HCT116 (cell line): ENCODE measurements at regions not wholly inside any gene's neighbourhood (a gene's known extent, or its start where the extent isn't known, plus 50 kb on each side); places are given as distances from the start of the nearest gene placed in this dataset.

Experiments
- ATAC-seq: fragments of 200-7000 bp; cut with Tn5 transposase; 2 replicates; pipeline ENCODE4 v1.9.1; 2020; ENCODE audit warnings: mild to moderate bottlenecking, moderate library complexity
- BruUV-seq: library from RNA; stranded (reverse); fragments of 400-500 nt; replicated peaks from 2 replicates; lab custom pipeline; 2021; lab: Mats Ljungman, UMichigan
- CTCF ChIA-PET: fragments of 300-600 bp; sonication (Branson Sonifier 250); formaldehyde crosslinking; loops from one replicate; lab custom pipeline; 2021; ENCODE audit warnings: antibody characterized with exemption; lab: Charles Lee
- POLR2A ChIA-PET: fragments of 300-600, 350-600 bp; sonication (Branson Sonifier 250); formaldehyde crosslinking; loops from one replicate; lab custom pipeline; 2021; ENCODE audit warnings: antibody characterized with exemption; lab: Charles Lee
- RAD21 ChIA-PET, 2 experiments: fragments of 300-600 bp; sonication (Branson Sonifier 250); formaldehyde crosslinking; loops; one replicate each; lab custom pipeline; 2023; ENCODE audit warnings: low total read pairs in 2 of 2; ENCODE audit not compliant: uncharacterized antibody in 2 of 2, unreplicated experiment in 2 of 2, low non-redundant PET in 1 of 2; lab: Charles Lee
- DNase-seq: peaks from one replicate; pipeline ENCODE4 v3.0.0-alpha.2; 2010; ENCODE audit warnings: low read depth, low spot score
- H2AFZ ChIP-seq: fragments of 200-600 bp; shearing (Covaris generic), sonication (generic); 2 replicates; pipeline ENCODE4 v1.6.1; 2017; ENCODE audit warnings: low read depth, mixed run types, mixed read lengths, antibody characterized with exemption, low read length; ENCODE audit not compliant: poor library complexity, severe bottlenecking
- H3K27ac ChIP-seq: 2 replicates; pipeline ENCODE4 v1.5.1; 2012; ENCODE audit warnings: low read depth, low read length
- H3K27me3 ChIP-seq: fragments of 200-600 bp; sonication (generic); 2 replicates; pipeline ENCODE4 v1.6.1; 2016; ENCODE audit warnings: mixed run types, low read length, mixed read lengths; ENCODE audit not compliant: insufficient read depth
- H3K36me3 ChIP-seq, 2 experiments: fragments of 200-500 bp in 1 of 2; fragments of 200-600 bp in 1 of 2; sonication (Bioruptor generic) in 1 of 2; sonication (generic) in 1 of 2; 2 replicates each; pipeline versions ENCODE4 v1.5.1 to v1.6.1; 2014 to 2016; ENCODE audit warnings: low read length in 2 of 2, inconsistent platforms in 1 of 2, mixed read lengths in 1 of 2, mixed run types in 1 of 2; ENCODE audit not compliant: insufficient read depth in 2 of 2, control insufficient read depth in 1 of 2
- H3K4me1 ChIP-seq, 2 experiments: fragments of 200-600 bp in 1 of 2; sonication (generic) in 1 of 2; 2 replicates each; pipeline versions ENCODE4 v1.5.1 to v1.6.1; 2012 to 2017; ENCODE audit warnings: low read length in 2 of 2, inconsistent platforms in 1 of 2, mild to moderate bottlenecking in 1 of 2, mixed read lengths in 1 of 2, mixed run types in 1 of 2, moderate library complexity in 1 of 2; ENCODE audit not compliant: insufficient read depth in 2 of 2, control insufficient read depth in 1 of 2
- H3K4me2 ChIP-seq: fragments of 200-600 bp; sonication (generic); 2 replicates; pipeline ENCODE4 v1.6.1; 2017; ENCODE audit warnings: mixed run types, low read length, mixed read lengths
- H3K4me3 ChIP-seq, 2 experiments: fragments of 200-600 bp in 1 of 2; sonication (generic) in 1 of 2; replicated peaks in 1 of 2; 2 replicates each; pipeline ENCODE4 v1.5.1; 2011 to 2016; ENCODE audit warnings: low read length in 2 of 2, control low read depth in 1 of 2, low read depth in 1 of 2, mild to moderate bottlenecking in 1 of 2, mixed read lengths in 1 of 2, mixed run types in 1 of 2
- H3K79me2 ChIP-seq: fragments of 200-600 bp; sonication (generic); 2 replicates; pipeline ENCODE4 v1.6.1; 2017; ENCODE audit warnings: mild to moderate bottlenecking, mixed run types, low read length, moderate library complexity, mixed read lengths; ENCODE audit not compliant: insufficient read depth
- H3K9ac ChIP-seq: fragments of 200-600 bp; sonication (generic); 2 replicates; pipeline ENCODE4 v1.6.1; 2016; ENCODE audit warnings: low read length, mixed read lengths
- H3K9me2 ChIP-seq: fragments of 200-600 bp; sonication (generic), shearing (Covaris generic); 2 replicates; pipeline ENCODE4 v1.6.1; 2017; ENCODE audit warnings: mixed run types, mild to moderate bottlenecking, moderate library complexity; ENCODE audit not compliant: insufficient read depth
- H3K9me3 ChIP-seq, 2 experiments: fragments of 200-500 bp in 1 of 2; fragments of 200-600 bp in 1 of 2; sonication (Bioruptor generic) in 1 of 2; sonication (generic) in 1 of 2; 2 replicates each; pipeline ENCODE4 v1.6.1; 2014 to 2017; ENCODE audit warnings: low read length in 2 of 2, mixed read lengths in 2 of 2, inconsistent platforms in 1 of 2, low read depth in 1 of 2, mild to moderate bottlenecking in 1 of 2, mixed run types in 1 of 2, moderate library complexity in 1 of 2; ENCODE audit not compliant: control insufficient read depth in 1 of 2, insufficient read depth in 1 of 2
- H4K20me1 ChIP-seq: fragments of 200-600 bp; sonication (generic), shearing (Covaris generic); 2 replicates; pipeline ENCODE4 v1.6.1; 2017; ENCODE audit warnings: mixed run types, mild to moderate bottlenecking, moderate library complexity; ENCODE audit not compliant: insufficient read depth
- CBX3 ChIP-seq: IDR thresholded peaks from 2 replicates; pipeline ENCODE4 v1.6.1; 2012; ENCODE audit warnings: low read depth
- ELF1 ChIP-seq: IDR thresholded peaks from 2 replicates; pipeline ENCODE4 v1.6.1; 2012; ENCODE audit warnings: low read depth, borderline replicate concordance
- EZH2 ChIP-seq: fragments of 200-600 bp; sonication (generic); IDR thresholded peaks from 2 replicates; pipeline ENCODE4 v1.6.1; 2017; ENCODE audit warnings: antibody characterized with exemption, mixed run types
- FOSL1 ChIP-seq: IDR thresholded peaks from 2 replicates; pipeline ENCODE4 v1.6.1; 2012; ENCODE audit warnings: low read depth
- POLR2AphosphoS5 ChIP-seq: IDR thresholded peaks from 2 replicates; pipeline ENCODE4 v1.6.1; 2011; ENCODE audit warnings: mild to moderate bottlenecking, low read depth, low read length, moderate library complexity
- SP1 ChIP-seq: IDR thresholded peaks from 2 replicates; pipeline ENCODE4 v1.6.1; 2012; ENCODE audit warnings: low read depth
- SRF ChIP-seq: IDR thresholded peaks from 2 replicates; pipeline ENCODE4 v1.6.1; 2012; ENCODE audit warnings: low read depth
- YY1 ChIP-seq: IDR thresholded peaks from 2 replicates; pipeline ENCODE4 v1.6.1; 2011; ENCODE audit warnings: low read length, low read depth, moderate library complexity, mild to moderate bottlenecking; ENCODE audit not compliant: insufficient replicate concordance; ENCODE audit errors: extremely low read depth
- ZFX ChIP-seq: fragments of 450-650 bp; IDR thresholded peaks from 2 replicates; pipeline ENCODE4 v1.6.1; 2017
- ZNF274 ChIP-seq: fragments of 200-500 bp; sonication (Bioruptor generic); IDR thresholded peaks from 2 replicates; pipeline ENCODE4 v1.6.1; 2014; ENCODE audit warnings: mild to moderate bottlenecking, low read depth, low read length, inconsistent platforms
- intact Hi-C: fragments of 100-400 bp; cut with micrococcal nuclease; formaldehyde crosslinking; loops from 2 replicates; pipeline ENCODE4 v1.10.0; 2022
- TF ChIP-seq, protein P1 (sequence below): IDR thresholded peaks from 2 replicates; pipeline ENCODE4 v1.6.1; 2012

GRCh38 chr2:47276061-47276460, 93.0 kb upstream of the EPCAM start:
- no peak overlapping the region for H3K4me3 ChIP-seq
- H3K9me2 ChIP-seq, result no peaks in the 10 kb centered on the region
- intact Hi-C loops, result no loop called here
- ChIA-PET POLR2A (no interaction called here), CTCF (no interaction called here), RAD21 (no interaction called here)
- no peaks in the 10 kb centered on the region for H3K79me2 ChIP-seq
- no peaks in the 10 kb centered on the region for H3K9me3 ChIP-seq
- no peak overlapping the region for H2AFZ ChIP-seq
- no peak overlapping the region for H3K4me2 ChIP-seq
- H4K20me1 ChIP-seq, result no peaks in the 10 kb centered on the region
- H3K27ac ChIP-seq, result no peak overlapping the region
- H3K36me3 ChIP-seq, result no peaks in the 10 kb centered on the region
- H3K4me1 ChIP-seq, result peaks cover 8 to 21% of the 10 kb centered on the region in 2 experiments; a peak in 3 of 4 replicates
- ATAC-seq (no peak), DNase-seq (no peak)
- H3K27me3 ChIP-seq, result no peaks in the 10 kb centered on the region
- H3K9ac ChIP-seq, result no peak overlapping the region
- TF ChIP-seq ZNF274, result no peak
- TF ChIP-seq SRF, result no peak
- TF ChIP-seq, protein P1, sequence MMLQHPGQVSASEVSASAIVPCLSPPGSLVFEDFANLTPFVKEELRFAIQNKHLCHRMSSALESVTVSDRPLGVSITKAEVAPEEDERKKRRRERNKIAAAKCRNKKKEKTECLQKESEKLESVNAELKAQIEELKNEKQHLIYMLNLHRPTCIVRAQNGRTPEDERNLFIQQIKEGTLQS, result no peak
- no peak for TF ChIP-seq CBX3
- TF ChIP-seq ZFX, result no peak
- TF ChIP-seq YY1, result no peak
- TF ChIP-seq EZH2, result no peak
- TF ChIP-seq SP1, result no peak
- no peak for TF ChIP-seq ELF1
- TF ChIP-seq FOSL1, result no peak
- no TSS peak for BruUV-seq

DNA sequence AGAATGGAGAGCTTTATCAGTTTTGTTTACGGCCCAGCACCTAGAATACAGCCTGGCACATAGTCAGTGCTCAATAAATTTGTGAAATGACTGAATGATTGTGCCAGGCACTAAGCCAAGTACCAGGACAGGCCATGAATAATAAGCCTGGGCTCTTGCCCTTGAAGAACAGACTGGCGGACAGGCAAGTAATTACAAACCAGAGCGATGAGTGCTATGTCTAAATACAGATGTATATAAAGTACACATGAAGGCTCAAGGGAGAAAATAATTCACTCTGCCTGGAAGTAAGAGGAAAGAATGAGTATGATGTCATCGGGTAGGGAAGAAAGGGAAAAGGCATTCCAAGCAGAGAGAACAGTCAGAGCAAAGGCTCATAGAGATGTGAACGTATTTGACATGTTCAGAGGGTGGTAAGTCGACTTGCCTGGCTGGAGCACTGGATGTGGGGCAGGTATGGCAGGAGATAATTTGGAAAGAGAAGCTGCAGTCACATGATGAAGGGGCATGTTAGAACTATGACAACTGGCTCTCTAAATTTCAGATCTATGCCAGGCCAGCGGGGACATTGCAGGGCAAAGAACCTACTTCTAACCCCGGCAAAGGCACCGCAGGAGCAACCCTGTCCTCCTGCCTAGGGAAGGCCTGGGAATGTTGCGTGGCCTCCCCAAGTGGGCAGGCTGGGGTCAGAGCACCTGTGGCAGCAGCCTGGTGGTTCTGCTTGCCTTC, 94.9 kb upstream of the EPCAM start:
- ATAC-seq (no peak), DNase-seq (no peak)
- TF ChIP-seq POLR2AphosphoS5, result no peak
- Histone ChIP-seq H3K79me2 (no peaks in the 10 kb centered on the region), H3K9ac (no peak overlapping the region), H3K4me1 (peaks cover 8 to 33% of the 10 kb centered on the region in 2 experiments; a peak in 3 of 4 replicates), H3K9me2 (no peaks in the 10 kb centered on the region), H2AFZ (no peak overlapping the region), H3K4me3 (no peak overlapping the region), H3K27ac (no peak overlapping the region), H3K9me3 (no peaks in the 10 kb centered on the region), H4K20me1 (no peaks in the 10 kb centered on the region), H3K36me3 (no peaks in the 10 kb centered on the region), H3K27me3 (no peaks in the 10 kb centered on the region), H3K4me2 (no peak overlapping the region)
- ChIA-PET RAD21 (no interaction called here), POLR2A (no interaction called here), CTCF (no interaction called here)
- no TSS peak for BruUV-seq
- intact Hi-C loops, result loop anchor here (5.0 kb wide), 1 partner anchor 257 kb away; no protein-coding TSS in a partner anchor
